Ovary (tissue), 7 donors: ENCODE measurements at regions not wholly inside any gene's neighbourhood (a gene's known extent, or its start where the extent isn't known, plus 50 kb on each side); places are given as distances from the start of the nearest gene placed in this dataset.

Experiments used
- DNase-seq, 5 donors: peaks; one replicate each; pipeline ENCODE4 v3.0.0-alpha.2; 2019 to 2020
- H3K27ac ChIP-seq, 2 donors: fragments of 200-600 bp; one replicate each; pipeline versions ENCODE4 v1.5.1 to v1.8.0; 2019 to 2022
- H3K27me3 ChIP-seq: fragments of 200-600 bp; one replicate; pipeline ENCODE4 v1.8.0; 2022
- H3K36me3 ChIP-seq: fragments of 200-600 bp; sonication (generic); one replicate; pipeline ENCODE4 v1.5.1; 2019
- H3K4me1 ChIP-seq: one replicate; pipeline ENCODE4 v1.8.1; 2013; ENCODE audit warnings: mild to moderate bottlenecking, moderate library complexity; ENCODE audit not compliant: insufficient read depth
- H3K4me3 ChIP-seq: fragments of 200-600 bp; sonication (generic); one replicate; pipeline ENCODE4 v1.5.1; 2017
- H3K9me3 ChIP-seq, 2 donors: fragments of 200-600 bp in 1 of 2; sonication (generic) in 1 of 2; one replicate each; pipeline versions ENCODE4 v1.5.1 to v1.8.1; 2013 to 2019; ENCODE audit warnings: mild to moderate bottlenecking in 1 of 2, moderate library complexity in 1 of 2
- EP300 ChIP-seq: sonication (generic); formaldehyde crosslinking; IDR thresholded peaks from one replicate; pipeline ENCODE4 v1.6.1; 2017; ENCODE audit warnings: antibody characterized with exemption
- POLR2A ChIP-seq: fragments of 450-650 bp; IDR thresholded peaks from one replicate; pipeline ENCODE4 v1.6.1; 2017; ENCODE audit warnings: antibody characterized with exemption, mild to moderate bottlenecking, moderate library complexity
- WGBS, 3 donors: extraction: QIAGEN DNeasy Blood & Tissue Kit in 1 of 3; methylation state at CpG; one replicate each; pipeline versions ENCODE4 v1.1.5 to v1.1.7; 2013 to 2017; 5-methylcytosine and 5-hydroxymethylcytosine counted together
- intact Hi-C, 4 donors: fragments of 100-400 bp; cut with DNase I; formaldehyde crosslinking; loops; one replicate each; pipeline versions ENCODE4 v1.11.0 to v1.15.1; 2022 to 2023
- TF ChIP-seq, protein P1 (sequence below), 3 donors: fragments of 450-650 bp in 2 of 3; fragments of 200-600 bp in 1 of 3; IDR thresholded peaks; one replicate each; pipeline versions ENCODE4 v1.5.1 to v1.8.0; 2016 to 2022; ENCODE audit warnings: antibody characterized with exemption in 3 of 3, mild to moderate bottlenecking in 1 of 3
- donor health status: DM: no; HTN: no; CAD: no; lungs with moderate emphysema.
- donor health status: DM: no; HTN: no; CAD: no.
- donor health status: Bipolar disorder and iron deficiency.
- donor health status: DM: no; HTN: no; CAD: no.
- donor health status: DM: yes; HTN: yes; CAD: no.

DNA sequence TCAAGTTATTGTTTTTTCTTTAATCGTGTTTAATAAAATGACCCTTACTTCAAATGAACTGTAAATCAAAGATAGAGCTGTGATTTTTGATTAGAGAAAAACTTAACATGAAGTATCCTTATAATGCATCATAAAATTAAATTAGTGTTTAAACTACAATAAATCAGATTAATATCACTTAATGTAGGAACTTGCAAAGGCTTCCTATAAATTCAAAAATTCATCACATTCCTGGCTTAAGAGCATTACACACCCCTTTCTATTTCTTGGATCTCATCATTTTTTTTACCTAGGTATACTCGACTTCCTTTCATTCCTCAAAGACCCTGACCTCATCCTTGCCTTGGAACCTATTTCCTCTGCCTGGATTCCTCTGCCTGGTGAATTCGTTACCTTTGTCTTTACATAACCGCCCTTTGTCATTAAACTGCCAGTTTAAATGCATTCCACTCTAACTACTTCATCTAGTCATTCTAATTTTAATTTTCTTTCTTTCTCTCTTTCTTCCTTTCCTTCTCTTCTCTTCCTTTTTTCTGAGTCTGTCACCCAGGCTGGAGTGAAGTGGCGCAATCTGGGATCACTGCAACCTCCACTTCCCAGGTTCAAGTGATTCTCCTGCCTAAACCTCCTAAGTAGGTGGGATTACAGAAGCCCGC is 1244.5 kb downstream of the OTOL1 start:
- 79 to 80% (median 79%) methylated on average over 6 of the region's 6 CpGs for whole genome bisulfite sequencing, 3 donors
- no peaks in the 10 kb centered on the region for H3K9me3 ChIP-seq

DNA sequence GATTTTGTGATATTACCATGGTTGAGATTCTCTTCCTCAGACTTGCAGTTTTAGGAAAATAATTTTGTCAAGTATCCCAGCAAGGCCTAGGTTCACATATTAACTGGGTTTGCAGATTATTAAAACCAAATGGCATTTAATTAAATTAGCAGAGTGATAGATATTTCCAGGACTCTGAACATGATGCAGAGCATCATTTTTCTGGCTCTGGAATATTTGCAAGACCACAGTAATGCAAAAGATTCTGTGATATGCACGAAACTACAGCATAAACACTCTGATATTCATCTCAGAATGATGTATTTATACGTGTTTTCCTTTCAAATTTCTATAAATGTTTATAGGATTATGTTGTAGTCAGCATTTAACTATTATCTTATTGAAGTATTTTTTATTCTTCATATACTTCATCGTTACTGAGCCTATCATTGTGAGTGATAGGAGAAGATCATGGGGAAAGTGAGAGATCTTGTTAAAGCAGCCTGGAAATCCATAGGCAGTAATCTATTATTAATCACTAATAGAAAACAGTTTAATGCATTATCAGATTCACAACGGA is 1245.6 kb downstream of the OTOL1 start:
- Histone ChIP-seq H3K27me3 (no peaks in the 10 kb centered on the region), H3K36me3 (no peaks in the 10 kb centered on the region), H3K4me1 (no peaks in the 10 kb centered on the region), H3K4me3 (no peak overlapping the region), H3K9me3 (no peaks in the 10 kb centered on the region), H3K27ac (no peak overlapping the region)
- DNase-seq, result no peak
- 82 to 88% (median 83%) methylated on average over 4 of the region's 4 CpGs for WGBS, 3 donors
- intact Hi-C loops, result no loop called here
- TF ChIP-seq POLR2A, result no peak
- TF ChIP-seq, protein P1, sequence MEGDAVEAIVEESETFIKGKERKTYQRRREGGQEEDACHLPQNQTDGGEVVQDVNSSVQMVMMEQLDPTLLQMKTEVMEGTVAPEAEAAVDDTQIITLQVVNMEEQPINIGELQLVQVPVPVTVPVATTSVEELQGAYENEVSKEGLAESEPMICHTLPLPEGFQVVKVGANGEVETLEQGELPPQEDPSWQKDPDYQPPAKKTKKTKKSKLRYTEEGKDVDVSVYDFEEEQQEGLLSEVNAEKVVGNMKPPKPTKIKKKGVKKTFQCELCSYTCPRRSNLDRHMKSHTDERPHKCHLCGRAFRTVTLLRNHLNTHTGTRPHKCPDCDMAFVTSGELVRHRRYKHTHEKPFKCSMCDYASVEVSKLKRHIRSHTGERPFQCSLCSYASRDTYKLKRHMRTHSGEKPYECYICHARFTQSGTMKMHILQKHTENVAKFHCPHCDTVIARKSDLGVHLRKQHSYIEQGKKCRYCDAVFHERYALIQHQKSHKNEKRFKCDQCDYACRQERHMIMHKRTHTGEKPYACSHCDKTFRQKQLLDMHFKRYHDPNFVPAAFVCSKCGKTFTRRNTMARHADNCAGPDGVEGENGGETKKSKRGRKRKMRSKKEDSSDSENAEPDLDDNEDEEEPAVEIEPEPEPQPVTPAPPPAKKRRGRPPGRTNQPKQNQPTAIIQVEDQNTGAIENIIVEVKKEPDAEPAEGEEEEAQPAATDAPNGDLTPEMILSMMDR (IDR thresholded peaks at IDR 0.05), result no peak
- TF ChIP-seq EP300, result no peak

More for the DNA sequence above, 1244.5 kb downstream of the OTOL1 start:
- H3K27ac ChIP-seq, result no peak overlapping the region
- DNase-seq, result no peak
- TF ChIP-seq, protein P1 (IDR thresholded peaks at IDR 0.05), result no peak
- H3K4me3 ChIP-seq, result no peak overlapping the region
- H3K36me3 ChIP-seq, result no peaks in the 10 kb centered on the region
- no peaks in the 10 kb centered on the region for H3K4me1 ChIP-seq
- no peaks in the 10 kb centered on the region for H3K27me3 ChIP-seq
- intact Hi-C loops, result no loop called here

DNA sequence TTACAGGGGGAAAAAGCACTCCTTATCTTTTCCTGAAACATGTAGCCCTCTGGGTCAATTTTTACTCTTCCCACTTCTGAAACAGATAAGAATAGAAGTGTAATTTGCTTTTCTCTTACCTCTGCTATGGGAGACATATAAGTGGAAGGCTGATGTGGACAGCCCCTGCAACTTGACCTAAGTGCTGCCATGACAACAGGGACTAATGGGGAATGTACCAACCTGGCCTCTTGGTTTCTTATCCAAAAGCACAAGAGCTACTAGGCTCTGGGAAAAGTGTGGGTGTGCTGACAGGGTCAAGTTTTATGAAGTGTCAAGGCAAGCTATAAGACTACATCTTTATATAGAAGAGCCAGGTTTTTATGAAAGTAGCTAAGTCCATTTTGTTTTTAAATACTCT is 1246.5 kb downstream of the OTOL1 start:
- intact Hi-C loops, result no loop called here
- no peaks in the 10 kb centered on the region for H3K9me3 ChIP-seq
- TF ChIP-seq, protein P1 (IDR thresholded peaks at IDR 0.05), result no peak
- TF ChIP-seq EP300 (no peak), POLR2A (no peak)
- no peaks in the 10 kb centered on the region for H3K27me3 ChIP-seq
- no peaks in the 10 kb centered on the region for H3K36me3 ChIP-seq
- DNase-seq, result no peak
- no peak overlapping the region for H3K4me3 ChIP-seq
- H3K27ac ChIP-seq, result no peak overlapping the region
- no peaks in the 10 kb centered on the region for H3K4me1 ChIP-seq

DNA sequence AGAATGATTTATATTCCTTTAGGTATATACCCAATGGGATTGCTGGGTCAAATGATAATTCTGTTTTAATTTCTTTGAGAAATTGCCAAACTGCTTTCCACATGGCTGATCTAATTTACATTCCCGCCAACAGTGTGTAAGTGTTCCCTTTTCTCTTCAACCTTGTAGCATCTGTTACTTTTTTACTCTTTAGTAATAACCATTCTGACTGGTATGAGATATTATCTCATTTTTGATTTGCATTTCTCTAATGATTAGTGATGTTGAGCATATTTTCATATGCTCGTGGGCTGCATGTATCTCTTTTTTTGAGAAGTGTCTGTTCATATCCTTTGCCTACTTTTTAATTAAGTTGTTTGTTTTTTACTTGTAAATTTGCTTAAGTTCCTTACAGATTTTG is 1264.2 kb downstream of the OTOL1 start:
- H3K27ac ChIP-seq, result no peak overlapping the region
- H3K4me3 ChIP-seq, result no peak overlapping the region
- no peak for DNase-seq
- no peaks in the 10 kb centered on the region for H3K27me3 ChIP-seq
- no peaks in the 10 kb centered on the region for H3K36me3 ChIP-seq
- TF ChIP-seq EP300 (no peak), POLR2A (no peak)
- TF ChIP-seq, protein P1 (IDR thresholded peaks at IDR 0.05), result no peak
- 86 to 92% (median 87%) methylated on average over 2 of the region's 2 CpGs for WGBS, 3 donors
- peaks cover 0 to 2% of the 10 kb centered on the region in 2 donors for H3K9me3 ChIP-seq
- intact Hi-C loops, result no loop called here
- no peaks in the 10 kb centered on the region for H3K4me1 ChIP-seq
